Activated CD4-positive, alpha-beta memory T cell treated with anti-CD3 and anti-CD28 coated beads for 36 hours (primary cell): ENCODE measurements at regions not wholly inside any gene's neighbourhood (a gene's known extent, or its start where the extent isn't known, plus 50 kb on each side); places are given as distances from the start of the nearest gene placed in this dataset.

Experiments
- CTCF ChIA-PET: fragments of 350-600 bp; sonication (Branson Sonifier 250); formaldehyde crosslinking; loops from one replicate; lab custom pipeline; 2021; ENCODE audit warnings: antibody characterized with exemption, inconsistent platforms; lab: Charles Lee
- POLR2A ChIA-PET: fragments of 350-600 bp; sonication (Branson Sonifier 250); formaldehyde crosslinking; loops from one replicate; lab custom pipeline; 2021; ENCODE audit warnings: antibody characterized with exemption; lab: Charles Lee
- DNase-seq: peaks from one replicate; pipeline ENCODE4 v3.0.0-alpha.2; 2020
- H3K27ac Mint-ChIP-seq: one replicate; pipeline ENCODE4 v1.8.0; 2021; ENCODE audit warnings: mixed read lengths
- H3K27me3 Mint-ChIP-seq: one replicate; pipeline ENCODE4 v1.8.0; 2021; ENCODE audit warnings: mixed read lengths
- H3K36me3 Mint-ChIP-seq: one replicate; pipeline ENCODE4 v1.8.0; 2021; ENCODE audit warnings: mixed read lengths
- H3K4me1 Mint-ChIP-seq: one replicate; pipeline ENCODE4 v1.8.0; 2021; ENCODE audit warnings: low read depth, mixed read lengths
- H3K4me3 Mint-ChIP-seq: one replicate; pipeline ENCODE4 v1.8.0; 2021; ENCODE audit warnings: mild to moderate bottlenecking, mixed read lengths
- H3K9me3 Mint-ChIP-seq: one replicate; pipeline ENCODE4 v1.8.0; 2021; ENCODE audit warnings: mixed read lengths
- intact Hi-C: fragments of 100-400 bp; cut with micrococcal nuclease; formaldehyde crosslinking; loops from one replicate; pipeline ENCODE4 v1.15.1; 2023

GRCh38 chr17:59451706-59452105 lies 113.7 kb upstream of the DHX40 start:
- DNase-seq: no peak
- no peaks in the 10 kb centered on the region for H3K36me3 Mint-ChIP-seq
- no peak overlapping the region for H3K27ac Mint-ChIP-seq
- ChIA-PET POLR2A (no interaction called here), CTCF (interaction anchor here (1.0 to 1.6 kb wide), 4 partner anchors 24 to 141 kb away, joined by 3 to 4 read pairs (median 3); no protein-coding TSS in a partner anchor)
- no peak overlapping the region for H3K4me3 Mint-ChIP-seq
- H3K9me3 Mint-ChIP-seq: no peaks in the 10 kb centered on the region
- H3K4me1 Mint-ChIP-seq: peaks cover 2% of the 10 kb centered on the region
- no peaks in the 10 kb centered on the region for H3K27me3 Mint-ChIP-seq
- intact Hi-C loops: no loop called here

DNA sequence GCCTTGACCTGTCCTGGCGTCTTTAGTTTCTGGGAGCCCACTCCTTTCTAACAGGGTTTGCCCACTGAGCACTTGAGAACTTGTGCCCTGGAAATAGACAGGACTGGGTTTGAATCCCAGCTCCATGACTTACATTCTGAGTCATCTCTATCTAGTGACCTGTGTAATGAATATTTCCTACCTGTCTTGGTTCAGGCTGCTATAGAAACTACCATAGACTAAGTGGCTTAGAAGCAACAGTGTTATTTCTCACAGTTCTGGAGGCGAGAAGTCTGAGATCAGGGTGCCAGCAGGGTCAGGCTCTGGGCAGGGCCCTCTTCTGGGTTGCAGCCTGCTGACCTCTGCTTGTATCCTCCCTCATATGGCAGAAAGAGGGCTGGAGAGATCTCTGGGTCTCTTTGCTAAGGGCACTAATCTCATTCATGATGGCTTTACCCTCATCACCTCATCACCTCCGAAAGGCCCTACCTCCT lies 110.7 kb upstream of the DHX40 start:
- no peak for DNase-seq
- no peaks in the 10 kb centered on the region for H3K27me3 Mint-ChIP-seq
- no peaks in the 10 kb centered on the region for H3K36me3 Mint-ChIP-seq
- H3K4me1 Mint-ChIP-seq: peaks cover 2% of the 10 kb centered on the region
- no peak overlapping the region for H3K4me3 Mint-ChIP-seq
- intact Hi-C loops: no loop called here
- H3K9me3 Mint-ChIP-seq: no peaks in the 10 kb centered on the region
- ChIA-PET POLR2A (no interaction called here), CTCF (interaction anchor here (0.7 kb wide), 1 partner anchor 15 kb away, joined by 3 read pairs; no protein-coding TSS in a partner anchor)
- H3K27ac Mint-ChIP-seq: no peak overlapping the region

DNA sequence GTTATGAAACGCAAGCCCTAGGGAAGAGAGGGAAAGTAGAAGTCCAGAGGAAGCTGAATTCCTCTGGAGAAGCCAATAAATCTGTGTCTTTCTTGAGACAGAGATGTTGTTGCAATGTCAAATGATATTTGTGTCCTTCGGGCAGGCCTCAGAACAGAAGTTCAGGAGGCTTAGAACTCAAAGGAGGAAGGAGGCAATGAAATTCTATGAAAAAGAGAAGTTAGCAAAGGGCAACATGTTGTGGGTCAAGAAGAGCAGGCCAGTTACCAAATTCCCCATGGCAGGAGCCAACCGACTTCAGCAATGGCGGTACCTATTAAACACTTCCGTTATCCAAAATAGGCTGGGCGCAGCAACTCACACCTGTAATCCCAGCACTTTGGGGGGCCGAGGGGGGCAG lies 109.0 kb upstream of the DHX40 start:
- CTCF ChIA-PET: no interaction called here
- H3K9me3 Mint-ChIP-seq: no peaks in the 10 kb centered on the region

DNA sequence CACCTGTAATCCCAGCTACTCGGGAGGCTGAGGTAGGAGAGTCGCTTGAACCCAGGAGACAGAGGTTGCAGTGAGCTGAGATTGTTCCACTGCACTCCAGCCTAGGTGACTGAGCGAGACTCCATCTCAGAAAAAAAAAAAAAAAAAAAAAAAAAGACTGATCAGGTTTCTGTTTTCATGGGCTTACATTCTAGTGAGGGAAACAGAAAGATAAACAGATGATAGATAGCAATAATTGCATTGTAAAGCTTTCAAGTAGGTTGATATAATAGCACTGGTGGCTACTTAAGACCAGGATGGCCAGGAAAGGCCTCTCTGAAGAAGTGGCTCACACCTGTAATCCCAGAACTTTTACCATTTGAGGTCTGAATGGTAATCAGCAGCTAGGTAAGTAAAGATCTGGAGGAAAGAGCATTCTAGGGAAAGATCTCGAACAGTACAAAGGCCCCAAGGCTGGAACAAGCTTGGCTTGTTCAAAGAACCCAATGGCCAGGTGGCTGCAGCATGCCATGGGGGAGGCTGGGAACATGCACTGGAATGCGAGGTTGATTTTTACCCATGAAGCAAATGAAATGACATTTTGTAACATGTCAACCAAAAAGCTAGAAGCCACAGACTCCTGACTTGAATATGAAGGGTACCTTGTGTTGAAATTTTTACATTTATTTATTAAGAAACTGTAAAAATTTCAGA lies 108.3 kb upstream of the DHX40 start:
- Mint-ChIP-seq H3K9me3 (no peaks in the 10 kb centered on the region), H3K27me3 (no peaks in the 10 kb centered on the region), H3K4me3 (no peak overlapping the region), H3K4me1 (no peaks in the 10 kb centered on the region), H3K27ac (no peak overlapping the region), H3K36me3 (no peaks in the 10 kb centered on the region)
- CTCF ChIA-PET: interaction anchor here (0.6 kb wide), 1 partner anchor 25 kb away, joined by 4 read pairs; no protein-coding TSS in a partner anchor
- POLR2A ChIA-PET: no interaction called here
- intact Hi-C loops: no loop called here
- no peak for DNase-seq

More for the DNA sequence above, 109.0 kb upstream of the DHX40 start:
- Mint-ChIP-seq H3K27ac (no peak overlapping the region), H3K36me3 (no peaks in the 10 kb centered on the region), H3K4me1 (peaks cover 2% of the 10 kb centered on the region), H3K27me3 (no peaks in the 10 kb centered on the region), H3K4me3 (no peak overlapping the region)
- POLR2A ChIA-PET: no interaction called here
- intact Hi-C loops: no loop called here
- no peak for DNase-seq

GRCh38 chr17:59462385-59462784 lies 103.0 kb upstream of the DHX40 start:
- Mint-ChIP-seq H3K36me3 (no peaks in the 10 kb centered on the region), H3K27ac (no peak overlapping the region), H3K4me3 (no peak overlapping the region), H3K9me3 (no peaks in the 10 kb centered on the region), H3K4me1 (no peaks in the 10 kb centered on the region), H3K27me3 (no peaks in the 10 kb centered on the region)
- ChIA-PET POLR2A (no interaction called here), CTCF (interaction anchor here (0.7 kb wide), 1 partner anchor 144 kb away, joined by 5 read pairs; no protein-coding TSS in a partner anchor)
- intact Hi-C loops: no loop called here
- no peak for DNase-seq

- CTCF ChIA-PET: interaction anchor here (1.2 kb wide), 1 partner anchor 57 kb away, joined by 4 read pairs; no protein-coding TSS in a partner anchor
- Mint-ChIP-seq H3K27me3 (no peaks in the 10 kb centered on the region), H3K36me3 (no peaks in the 10 kb centered on the region)
Observed at GRCh38 chr17:59464246-59464645, 101.2 kb upstream of the DHX40 start.

DNA sequence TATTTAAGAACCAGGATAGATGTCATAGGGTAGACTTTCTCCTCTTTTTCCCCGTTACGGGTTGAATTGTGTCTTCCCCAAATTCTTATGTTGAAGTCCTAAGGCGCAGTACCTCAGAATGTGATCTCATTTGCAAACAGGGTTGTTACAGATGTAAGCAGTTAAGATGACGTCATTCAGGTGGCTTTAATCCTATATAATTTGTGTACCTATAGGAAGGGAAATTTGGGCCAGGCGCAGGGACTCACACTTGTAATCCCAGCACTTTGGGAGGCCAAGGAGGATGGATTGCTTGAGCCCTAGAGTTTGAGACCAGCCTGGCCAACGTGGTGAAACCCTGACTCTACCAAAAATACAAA lies 99.5 kb upstream of the DHX40 start:
- Mint-ChIP-seq H3K27ac (no peak overlapping the region), H3K27me3 (no peaks in the 10 kb centered on the region), H3K4me1 (peaks cover 5% of the 10 kb centered on the region), H3K36me3 (no peaks in the 10 kb centered on the region), H3K9me3 (no peaks in the 10 kb centered on the region), H3K4me3 (no peak overlapping the region)
- ChIA-PET CTCF (no interaction called here), POLR2A (no interaction called here)
- intact Hi-C loops: no loop called here
- no peak for DNase-seq

More at GRCh38 chr17:59464246-59464645, 101.2 kb upstream of the DHX40 start:
- H3K4me1 Mint-ChIP-seq: peaks cover 5% of the 10 kb centered on the region
- no peak overlapping the region for H3K4me3 Mint-ChIP-seq
- no peak overlapping the region for H3K27ac Mint-ChIP-seq
- POLR2A ChIA-PET: no interaction called here
- H3K9me3 Mint-ChIP-seq: no peaks in the 10 kb centered on the region
- intact Hi-C loops: no loop called here
- no peak for DNase-seq

GRCh38 chr17:59466946-59467801 lies 98.2 kb upstream of the DHX40 start:
- H3K27me3 Mint-ChIP-seq: no peaks in the 10 kb centered on the region
- no peak overlapping the region for H3K27ac Mint-ChIP-seq
- CTCF ChIA-PET: interaction anchor here (1.5 kb wide), 1 partner anchor 55 kb away, joined by 3 read pairs; no protein-coding TSS in a partner anchor
- H3K4me3 Mint-ChIP-seq: no peak overlapping the region
- no peaks in the 10 kb centered on the region for H3K9me3 Mint-ChIP-seq
- intact Hi-C loops: no loop called here
- peaks cover 5% of the 10 kb centered on the region for H3K4me1 Mint-ChIP-seq
- DNase-seq: no peak
- no peaks in the 10 kb centered on the region for H3K36me3 Mint-ChIP-seq
- POLR2A ChIA-PET: no interaction called here

- H3K36me3 Mint-ChIP-seq: no peaks in the 10 kb centered on the region
- H3K9me3 Mint-ChIP-seq: no peaks in the 10 kb centered on the region
- DNase-seq: no peak
- intact Hi-C loops: no loop called here
- H3K4me1 Mint-ChIP-seq: peaks cover 5% of the 10 kb centered on the region
- ChIA-PET POLR2A (interaction anchor here (0.6 kb wide), 1 partner anchor 241 kb away, joined by 4 read pairs; no protein-coding TSS in a partner anchor), CTCF (no interaction called here)
- H3K27me3 Mint-ChIP-seq: no peaks in the 10 kb centered on the region
- H3K27ac Mint-ChIP-seq: no peak overlapping the region
- H3K4me3 Mint-ChIP-seq: no peak overlapping the region
Observed at GRCh38 chr17:59469786-59470485, 95.5 kb upstream of the DHX40 start.

- Mint-ChIP-seq H3K27me3 (no peaks in the 10 kb centered on the region), H3K9me3 (no peaks in the 10 kb centered on the region), H3K36me3 (no peaks in the 10 kb centered on the region), H3K27ac (no peak overlapping the region), H3K4me3 (no peak overlapping the region), H3K4me1 (peaks cover 5% of the 10 kb centered on the region)
- CTCF ChIA-PET: interaction anchor here (1.0 kb wide), 1 partner anchor 151 kb away, joined by 3 read pairs; no protein-coding TSS in a partner anchor
- DNase-seq: no peak
- intact Hi-C loops: no loop called here
- POLR2A ChIA-PET: interaction anchor here (0.6 kb wide), 1 partner anchor 242 kb away, joined by 4 read pairs; no protein-coding TSS in a partner anchor
Observed at GRCh38 chr17:59470624-59471297, 94.6 kb upstream of the DHX40 start.

GRCh38 chr17:59476413-59476812 lies 89.0 kb upstream of the DHX40 start:
- no peaks in the 10 kb centered on the region for H3K36me3 Mint-ChIP-seq
- H3K4me3 Mint-ChIP-seq: no peak overlapping the region
- no peaks in the 10 kb centered on the region for H3K9me3 Mint-ChIP-seq
- ChIA-PET POLR2A (no interaction called here), CTCF (no interaction called here)
- intact Hi-C loops: no loop called here
- H3K4me1 Mint-ChIP-seq: no peaks in the 10 kb centered on the region
- no peak for DNase-seq
- H3K27ac Mint-ChIP-seq: no peak overlapping the region
- H3K27me3 Mint-ChIP-seq: no peaks in the 10 kb centered on the region
